Keratinocyte (primary cell): ENCODE measurements at regions not wholly inside any gene's neighbourhood (a gene's known extent, or its start where the extent isn't known, plus 50 kb on each side); places are given as distances from the start of the nearest gene placed in this dataset.

Experiments used
- DNase-seq: peaks from one replicate; pipeline ENCODE4 v3.0.0-alpha.2; 2011; ENCODE audit warnings: low read depth, missing footprints, low spot score
- FAIRE-seq: peaks from 2 replicates; lab custom pipeline; 2011; peaks lifted over from hg19 to GRCh38; lab: Jason Lieb, UNC
- H2AFZ ChIP-seq: 2 replicates; pipeline ENCODE4 v1.6.0; 2012; ENCODE audit warnings: low read length, control low read depth, inconsistent platforms; ENCODE audit not compliant: control insufficient read depth
- H3K27ac ChIP-seq: 2 replicates; pipeline ENCODE4 v1.5.1; 2011; ENCODE audit warnings: low read length; ENCODE audit not compliant: control insufficient read depth, insufficient read depth
- H3K27me3 ChIP-seq: 3 replicates; pipeline ENCODE4 v1.6.0; 2011; ENCODE audit warnings: low read length; ENCODE audit not compliant: control insufficient read depth, insufficient read depth; ENCODE audit errors: extremely low read depth
- H3K36me3 ChIP-seq, 2 experiments: 2 replicates in 1 of 2; 3 replicates in 1 of 2; pipeline ENCODE4 v1.5.1; 2011; ENCODE audit warnings: low read length in 2 of 2, mild to moderate bottlenecking in 1 of 2; ENCODE audit not compliant: control insufficient read depth in 2 of 2, insufficient read depth in 2 of 2; ENCODE audit errors: extremely low read depth in 1 of 2
- H3K4me1 ChIP-seq: 3 replicates; pipeline ENCODE4 v1.5.1; 2011; ENCODE audit warnings: low read length; ENCODE audit not compliant: control insufficient read depth, insufficient read depth; ENCODE audit errors: extremely low read depth
- H3K4me2 ChIP-seq: 3 replicates; pipeline ENCODE4 v1.6.0; 2011; ENCODE audit warnings: low read depth, low read length; ENCODE audit not compliant: control insufficient read depth, insufficient read depth; ENCODE audit errors: extremely low read depth
- H3K4me3 ChIP-seq, 3 experiments: fragments of 200-600 bp in 1 of 3; sonication (generic) in 1 of 3; 2 replicates in 2 of 3; 3 replicates in 1 of 3; pipeline ENCODE4 v1.5.1; 2011 to 2016; ENCODE audit warnings: low read length in 3 of 3, mild to moderate bottlenecking in 3 of 3, control low read depth in 2 of 3, inconsistent platforms in 1 of 3, low read depth in 1 of 3, mixed read lengths in 1 of 3, mixed run types in 1 of 3, moderate library complexity in 1 of 3; ENCODE audit not compliant: control insufficient read depth in 2 of 3, insufficient read depth in 2 of 3; ENCODE audit errors: extremely low read depth in 1 of 3
- H3K79me2 ChIP-seq: 2 replicates; pipeline ENCODE4 v1.6.0; 2012; ENCODE audit warnings: low read length; ENCODE audit not compliant: control insufficient read depth, insufficient read depth
- H3K9ac ChIP-seq: 3 replicates; pipeline ENCODE4 v1.6.0; 2011; ENCODE audit warnings: low read length; ENCODE audit not compliant: control insufficient read depth, insufficient read depth; ENCODE audit errors: extremely low read depth
- H3K9me1 ChIP-seq: 3 replicates; pipeline ENCODE4 v1.6.0; 2011; ENCODE audit warnings: low read length; ENCODE audit not compliant: control insufficient read depth, insufficient read depth; ENCODE audit errors: extremely low read depth
- H3K9me3 ChIP-seq: 2 replicates; pipeline ENCODE4 v1.5.1; 2012; ENCODE audit warnings: low read depth, low read length; ENCODE audit not compliant: control insufficient read depth
- H4K20me1 ChIP-seq: 3 replicates; pipeline ENCODE4 v1.6.0; 2011; ENCODE audit warnings: low read length; ENCODE audit not compliant: control insufficient read depth, insufficient read depth; ENCODE audit errors: extremely low read depth
- EZH2 ChIP-seq: IDR thresholded peaks from one replicate; pipeline ENCODE4 v1.6.1; 2012; ENCODE audit warnings: inconsistent platforms, mild to moderate bottlenecking, low read length, moderate library complexity
- dilution Hi-C: fragments of 300-500 bp; cut with MboI; formaldehyde crosslinking; loops from one replicate; pipeline ENCODE4 v1.7.0; 2020; ENCODE audit warnings: low sequenced_read_pairs; ENCODE audit not compliant: extremely low pct_ligation_motif_present
- TF ChIP-seq, protein P1 (sequence below), 3 experiments: IDR thresholded peaks in 1 of 3; conservative IDR thresholded peaks in 1 of 3; optimal IDR thresholded peaks in 1 of 3; 2 replicates in 2 of 3; 3 replicates in 1 of 3; pipeline versions ENCODE3 to v1.5.1; 2011; ENCODE audit warnings: low read length in 3 of 3, mild to moderate bottlenecking in 3 of 3, moderate library complexity in 2 of 3, control low read depth in 1 of 3, inconsistent platforms in 1 of 3; ENCODE audit not compliant: insufficient read depth in 2 of 3; ENCODE audit errors: extremely low read depth in 1 of 3

GRCh38 chr14:56514663-56515371, 64.8 kb upstream of the TMEM260 start:
- Histone ChIP-seq H2AFZ (no peak overlapping the region), H3K27me3 (no peaks in the 10 kb centered on the region), H3K9me1 (no peaks in the 10 kb centered on the region), H3K4me3 (no peak overlapping the region), H3K9me3 (no peaks in the 10 kb centered on the region), H3K79me2 (no peaks in the 10 kb centered on the region), H3K4me2 (no peak overlapping the region), H4K20me1 (no peaks in the 10 kb centered on the region), H3K27ac (no peak overlapping the region), H3K9ac (no peak overlapping the region), H3K36me3 (no peaks in the 10 kb centered on the region), H3K4me1 (no peaks in the 10 kb centered on the region)
- TF ChIP-seq, protein P1, sequence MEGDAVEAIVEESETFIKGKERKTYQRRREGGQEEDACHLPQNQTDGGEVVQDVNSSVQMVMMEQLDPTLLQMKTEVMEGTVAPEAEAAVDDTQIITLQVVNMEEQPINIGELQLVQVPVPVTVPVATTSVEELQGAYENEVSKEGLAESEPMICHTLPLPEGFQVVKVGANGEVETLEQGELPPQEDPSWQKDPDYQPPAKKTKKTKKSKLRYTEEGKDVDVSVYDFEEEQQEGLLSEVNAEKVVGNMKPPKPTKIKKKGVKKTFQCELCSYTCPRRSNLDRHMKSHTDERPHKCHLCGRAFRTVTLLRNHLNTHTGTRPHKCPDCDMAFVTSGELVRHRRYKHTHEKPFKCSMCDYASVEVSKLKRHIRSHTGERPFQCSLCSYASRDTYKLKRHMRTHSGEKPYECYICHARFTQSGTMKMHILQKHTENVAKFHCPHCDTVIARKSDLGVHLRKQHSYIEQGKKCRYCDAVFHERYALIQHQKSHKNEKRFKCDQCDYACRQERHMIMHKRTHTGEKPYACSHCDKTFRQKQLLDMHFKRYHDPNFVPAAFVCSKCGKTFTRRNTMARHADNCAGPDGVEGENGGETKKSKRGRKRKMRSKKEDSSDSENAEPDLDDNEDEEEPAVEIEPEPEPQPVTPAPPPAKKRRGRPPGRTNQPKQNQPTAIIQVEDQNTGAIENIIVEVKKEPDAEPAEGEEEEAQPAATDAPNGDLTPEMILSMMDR (optimal IDR thresholded peaks at IDR 0.05 in 1 of 3, IDR thresholded peaks at IDR 0.05 in 1 of 3, conservative IDR thresholded peaks at IDR 0.05 in 1 of 3; ENCODE audit: extremely low read depth in 1 of 3, insufficient read depth in 2 of 3, low read length in 3 of 3), result no peak
- no peak for TF ChIP-seq EZH2
- dilution Hi-C loops, result no loop called here
- no peak for DNase-seq
- FAIRE-seq, result no peak

- no peak for DNase-seq
- Histone ChIP-seq H3K27ac (no peak overlapping the region), H3K9me3 (no peaks in the 10 kb centered on the region), H4K20me1 (no peaks in the 10 kb centered on the region), H3K27me3 (no peaks in the 10 kb centered on the region), H3K79me2 (no peaks in the 10 kb centered on the region), H3K36me3 (no peaks in the 10 kb centered on the region), H3K9ac (no peak overlapping the region), H3K4me2 (no peak overlapping the region), H3K9me1 (no peaks in the 10 kb centered on the region), H3K4me3 (no peak overlapping the region), H2AFZ (no peak overlapping the region), H3K4me1 (no peaks in the 10 kb centered on the region)
- no peak for FAIRE-seq
- TF ChIP-seq, protein P1 (optimal IDR thresholded peaks at IDR 0.05 in 1 of 3, IDR thresholded peaks at IDR 0.05 in 1 of 3, conservative IDR thresholded peaks at IDR 0.05 in 1 of 3; ENCODE audit: extremely low read depth in 1 of 3, insufficient read depth in 2 of 3, low read length in 3 of 3), result no peak
- no peak for TF ChIP-seq EZH2
- dilution Hi-C loops, result no loop called here
Observed at GRCh38 chr14:56515739-56516138, 63.9 kb upstream of the TMEM260 start.
